ENCODE measurements at regions not wholly inside any gene's neighbourhood (a gene's known extent, or its start where the extent isn't known, plus 50 kb on each side); places are given as distances from the start of the nearest gene placed in this dataset.

GRCh38 chr5:73279805-73280204 is 106.8 kb downstream of the TMEM174 start:
- TF ChIP-seq, protein P1, sequence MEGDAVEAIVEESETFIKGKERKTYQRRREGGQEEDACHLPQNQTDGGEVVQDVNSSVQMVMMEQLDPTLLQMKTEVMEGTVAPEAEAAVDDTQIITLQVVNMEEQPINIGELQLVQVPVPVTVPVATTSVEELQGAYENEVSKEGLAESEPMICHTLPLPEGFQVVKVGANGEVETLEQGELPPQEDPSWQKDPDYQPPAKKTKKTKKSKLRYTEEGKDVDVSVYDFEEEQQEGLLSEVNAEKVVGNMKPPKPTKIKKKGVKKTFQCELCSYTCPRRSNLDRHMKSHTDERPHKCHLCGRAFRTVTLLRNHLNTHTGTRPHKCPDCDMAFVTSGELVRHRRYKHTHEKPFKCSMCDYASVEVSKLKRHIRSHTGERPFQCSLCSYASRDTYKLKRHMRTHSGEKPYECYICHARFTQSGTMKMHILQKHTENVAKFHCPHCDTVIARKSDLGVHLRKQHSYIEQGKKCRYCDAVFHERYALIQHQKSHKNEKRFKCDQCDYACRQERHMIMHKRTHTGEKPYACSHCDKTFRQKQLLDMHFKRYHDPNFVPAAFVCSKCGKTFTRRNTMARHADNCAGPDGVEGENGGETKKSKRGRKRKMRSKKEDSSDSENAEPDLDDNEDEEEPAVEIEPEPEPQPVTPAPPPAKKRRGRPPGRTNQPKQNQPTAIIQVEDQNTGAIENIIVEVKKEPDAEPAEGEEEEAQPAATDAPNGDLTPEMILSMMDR (IDR thresholded peaks at IDR 0.05) = no peak
- TF ChIP-seq POLR2A (IDR thresholded peaks at IDR 0.05) = no peak
